Kidney (tissue), 13 donors: ENCODE measurements at regions not wholly inside any gene's neighbourhood (a gene's known extent, or its start where the extent isn't known, plus 50 kb on each side); places are given as distances from the start of the nearest gene placed in this dataset.

Source experiments
- DNase-seq, 5 donors: peaks; one replicate each; pipeline ENCODE4 v3.0.0-alpha.2; 2013 to 2020
- FAIRE-seq: peaks from 2 replicates; lab custom pipeline; 2012; peaks lifted over from hg19 to GRCh38; lab: Jason Lieb, UNC
- H3K27ac ChIP-seq, 2 donors: one replicate each; pipeline ENCODE4 v1.7.0; 2013; ENCODE audit warnings: low read depth in 2 of 2, low read length in 2 of 2, inconsistent platforms in 1 of 2
- H3K27me3 ChIP-seq: one replicate; pipeline ENCODE4 v1.7.1; 2013; ENCODE audit warnings: low read length, inconsistent platforms; ENCODE audit not compliant: control insufficient read depth, insufficient read depth
- H3K36me3 ChIP-seq, 3 donors: one replicate each; pipeline versions ENCODE4 v1.7.0 to v1.7.1; 2013; ENCODE audit warnings: low read length in 3 of 3, control low read depth in 1 of 3, inconsistent platforms in 1 of 3; ENCODE audit not compliant: insufficient read depth in 3 of 3, control insufficient read depth in 2 of 3
- H3K4me1 ChIP-seq, 3 donors: one replicate each; pipeline versions ENCODE4 v1.7.0 to v1.7.1; 2013; ENCODE audit warnings: low read length in 3 of 3, inconsistent platforms in 1 of 3, low read depth in 1 of 3; ENCODE audit not compliant: control insufficient read depth in 2 of 3, insufficient read depth in 2 of 3
- H3K4me3 ChIP-seq, 3 donors: one replicate each; pipeline versions ENCODE4 v1.7.0 to v1.8.1; 2013; ENCODE audit warnings: low read length in 3 of 3, control low read depth in 1 of 3, inconsistent platforms in 1 of 3
- H3K9ac ChIP-seq, 3 donors: one replicate each; pipeline versions ENCODE4 v1.7.0 to v1.7.1; 2013; ENCODE audit warnings: low read length in 3 of 3, control low read depth in 1 of 3, inconsistent platforms in 1 of 3
- H3K9me3 ChIP-seq, 3 donors: one replicate each; pipeline versions ENCODE4 v1.7.0 to v1.7.1; 2013; ENCODE audit warnings: low read length in 3 of 3, control low read depth in 1 of 3, inconsistent platforms in 1 of 3; ENCODE audit not compliant: control insufficient read depth in 2 of 3, insufficient read depth in 1 of 3
- CTCF ChIP-seq: IDR thresholded peaks from 3 replicates; pipeline ENCODE4 v1.5.1; 2012; ENCODE audit warnings: mild to moderate bottlenecking, moderate library complexity, borderline replicate concordance; ENCODE audit not compliant: insufficient read depth; ENCODE audit errors: extremely low read depth
- intact Hi-C: fragments of 100-400 bp; cut with DNase I; formaldehyde crosslinking; loops from one replicate; pipeline ENCODE4 v1.11.1; 2022
- donor health status: control.
- donor health status: control.
- donor health status: control.
- donor health status: control.
- donor health status: control.
- donor health status: DM: yes; HTN: yes; CAD: no.
- donor health status: Normal renal cell carcinoma (clear cell type).

GRCh38 chr14:54226558-54226957, 170.2 kb upstream of the CDKN3 start:
- H3K4me3 ChIP-seq: no peak overlapping the region
- H3K27me3 ChIP-seq: no peaks in the 10 kb centered on the region
- H3K4me1 ChIP-seq: no peaks in the 10 kb centered on the region
- FAIRE-seq: no peak
- no peaks in the 10 kb centered on the region for H3K36me3 ChIP-seq
- TF ChIP-seq CTCF: no peak
- no peaks in the 10 kb centered on the region for H3K9me3 ChIP-seq
- no peak overlapping the region for H3K9ac ChIP-seq
- DNase-seq: no peak
- intact Hi-C loops: no loop called here
- no peak overlapping the region for H3K27ac ChIP-seq

- intact Hi-C loops: no loop called here
- Histone ChIP-seq H3K4me1 (no peaks in the 10 kb centered on the region), H3K36me3 (no peaks in the 10 kb centered on the region), H3K9ac (no peak overlapping the region), H3K27me3 (no peaks in the 10 kb centered on the region), H3K9me3 (no peaks in the 10 kb centered on the region), H3K4me3 (no peak overlapping the region), H3K27ac (no peak overlapping the region)
- TF ChIP-seq CTCF: no peak
- DNase-seq: no peak
- no peak for FAIRE-seq
Observed at GRCh38 chr14:54229136-54229535, 167.7 kb upstream of the CDKN3 start.

- FAIRE-seq (no peak), DNase-seq (no peak)
- H3K4me3 ChIP-seq: no peak overlapping the region
- no peak for TF ChIP-seq CTCF
- intact Hi-C loops: no loop called here
- no peak overlapping the region for H3K27ac ChIP-seq
- H3K36me3 ChIP-seq: no peaks in the 10 kb centered on the region
- H3K9me3 ChIP-seq: no peaks in the 10 kb centered on the region
- H3K27me3 ChIP-seq: no peaks in the 10 kb centered on the region
- H3K9ac ChIP-seq: no peak overlapping the region
- H3K4me1 ChIP-seq: no peaks in the 10 kb centered on the region
Observed at GRCh38 chr14:54230645-54231044, 166.2 kb upstream of the CDKN3 start.

DNA sequence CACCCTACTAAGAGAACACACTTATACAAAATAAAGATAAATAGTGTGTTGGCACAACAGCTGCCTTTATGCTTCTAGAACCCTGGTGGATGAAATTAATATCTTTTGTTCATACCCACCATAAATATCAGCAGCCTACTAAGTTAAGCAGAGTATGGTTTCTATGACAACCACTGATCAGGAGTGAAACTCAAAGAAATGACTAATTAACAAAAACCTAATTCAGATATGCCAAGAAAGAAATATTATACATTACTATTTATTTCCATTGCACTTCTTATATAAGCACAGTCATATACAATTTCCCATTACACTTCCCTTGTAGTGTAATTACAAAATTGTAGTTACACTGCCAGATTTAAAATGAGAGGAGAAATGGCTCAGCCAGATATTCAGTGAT, 164.1 kb upstream of the CDKN3 start:
- intact Hi-C loops: no loop called here
- Histone ChIP-seq H3K27me3 (no peaks in the 10 kb centered on the region), H3K9ac (no peak overlapping the region), H3K9me3 (no peaks in the 10 kb centered on the region), H3K4me3 (no peak overlapping the region), H3K27ac (no peak overlapping the region), H3K36me3 (no peaks in the 10 kb centered on the region), H3K4me1 (no peaks in the 10 kb centered on the region)
- DNase-seq (no peak), FAIRE-seq (no peak)
- TF ChIP-seq CTCF: no peak
